Keratinocyte (primary cell): ENCODE measurements at regions not wholly inside any gene's neighbourhood (a gene's known extent, or its start where the extent isn't known, plus 50 kb on each side); places are given as distances from the start of the nearest gene placed in this dataset.
"Not testable (repeated sequence)": the region's sequence is repeated elsewhere in the genome, so short reads cannot be mapped to it uniquely, and the experiment has no call there.

Source experiments
- DNase-seq: peaks from one replicate; pipeline ENCODE4 v3.0.0-alpha.2; 2011; ENCODE audit warnings: low read depth, missing footprints, low spot score
- FAIRE-seq: peaks from 2 replicates; lab custom pipeline; 2011; peaks lifted over from hg19 to GRCh38; lab: Jason Lieb, UNC
- H2AFZ ChIP-seq: 2 replicates; pipeline ENCODE4 v1.6.0; 2012; ENCODE audit warnings: low read length, control low read depth, inconsistent platforms; ENCODE audit not compliant: control insufficient read depth
- H3K27ac ChIP-seq: 2 replicates; pipeline ENCODE4 v1.5.1; 2011; ENCODE audit warnings: low read length; ENCODE audit not compliant: control insufficient read depth, insufficient read depth
- H3K27me3 ChIP-seq: 3 replicates; pipeline ENCODE4 v1.6.0; 2011; ENCODE audit warnings: low read length; ENCODE audit not compliant: control insufficient read depth, insufficient read depth; ENCODE audit errors: extremely low read depth
- H3K36me3 ChIP-seq, 2 experiments: 2 replicates in 1 of 2; 3 replicates in 1 of 2; pipeline ENCODE4 v1.5.1; 2011; ENCODE audit warnings: low read length in 2 of 2, mild to moderate bottlenecking in 1 of 2; ENCODE audit not compliant: control insufficient read depth in 2 of 2, insufficient read depth in 2 of 2; ENCODE audit errors: extremely low read depth in 1 of 2
- H3K4me1 ChIP-seq: 3 replicates; pipeline ENCODE4 v1.5.1; 2011; ENCODE audit warnings: low read length; ENCODE audit not compliant: control insufficient read depth, insufficient read depth; ENCODE audit errors: extremely low read depth
- H3K4me2 ChIP-seq: 3 replicates; pipeline ENCODE4 v1.6.0; 2011; ENCODE audit warnings: low read depth, low read length; ENCODE audit not compliant: control insufficient read depth, insufficient read depth; ENCODE audit errors: extremely low read depth
- H3K4me3 ChIP-seq, 3 experiments: fragments of 200-600 bp in 1 of 3; sonication (generic) in 1 of 3; 2 replicates in 2 of 3; 3 replicates in 1 of 3; pipeline ENCODE4 v1.5.1; 2011 to 2016; ENCODE audit warnings: low read length in 3 of 3, mild to moderate bottlenecking in 3 of 3, control low read depth in 2 of 3, inconsistent platforms in 1 of 3, low read depth in 1 of 3, mixed read lengths in 1 of 3, mixed run types in 1 of 3, moderate library complexity in 1 of 3; ENCODE audit not compliant: control insufficient read depth in 2 of 3, insufficient read depth in 2 of 3; ENCODE audit errors: extremely low read depth in 1 of 3
- H3K79me2 ChIP-seq: 2 replicates; pipeline ENCODE4 v1.6.0; 2012; ENCODE audit warnings: low read length; ENCODE audit not compliant: control insufficient read depth, insufficient read depth
- H3K9ac ChIP-seq: 3 replicates; pipeline ENCODE4 v1.6.0; 2011; ENCODE audit warnings: low read length; ENCODE audit not compliant: control insufficient read depth, insufficient read depth; ENCODE audit errors: extremely low read depth
- H3K9me1 ChIP-seq: 3 replicates; pipeline ENCODE4 v1.6.0; 2011; ENCODE audit warnings: low read length; ENCODE audit not compliant: control insufficient read depth, insufficient read depth; ENCODE audit errors: extremely low read depth
- H3K9me3 ChIP-seq: 2 replicates; pipeline ENCODE4 v1.5.1; 2012; ENCODE audit warnings: low read depth, low read length; ENCODE audit not compliant: control insufficient read depth
- H4K20me1 ChIP-seq: 3 replicates; pipeline ENCODE4 v1.6.0; 2011; ENCODE audit warnings: low read length; ENCODE audit not compliant: control insufficient read depth, insufficient read depth; ENCODE audit errors: extremely low read depth
- CTCF ChIP-seq, 3 experiments: IDR thresholded peaks in 1 of 3; conservative IDR thresholded peaks in 1 of 3; optimal IDR thresholded peaks in 1 of 3; 2 replicates in 2 of 3; 3 replicates in 1 of 3; pipeline versions ENCODE3 to v1.5.1; 2011; ENCODE audit warnings: low read length in 3 of 3, mild to moderate bottlenecking in 3 of 3, moderate library complexity in 2 of 3, control low read depth in 1 of 3, inconsistent platforms in 1 of 3; ENCODE audit not compliant: insufficient read depth in 2 of 3; ENCODE audit errors: extremely low read depth in 1 of 3
- EZH2 ChIP-seq: IDR thresholded peaks from one replicate; pipeline ENCODE4 v1.6.1; 2012; ENCODE audit warnings: inconsistent platforms, mild to moderate bottlenecking, low read length, moderate library complexity
- dilution Hi-C: fragments of 300-500 bp; cut with MboI; formaldehyde crosslinking; loops from one replicate; pipeline ENCODE4 v1.7.0; 2020; ENCODE audit warnings: low sequenced_read_pairs; ENCODE audit not compliant: extremely low pct_ligation_motif_present

GRCh38 chr1:89436856-89437255 lies 73.0 kb downstream of the GBP6 start:
- Histone ChIP-seq H3K27ac (no peak overlapping the region), H3K4me3 (no peak overlapping the region), H3K36me3 (no peaks in the 10 kb centered on the region), H3K4me2 (no peak overlapping the region), H3K4me1 (no peaks in the 10 kb centered on the region), H3K9me1 (no peaks in the 10 kb centered on the region), H3K9me3 (peaks cover 2% of the 10 kb centered on the region), H2AFZ (no peak overlapping the region), H3K9ac (no peak overlapping the region), H3K79me2 (no peaks in the 10 kb centered on the region), H3K27me3 (no peaks in the 10 kb centered on the region), H4K20me1 (no peaks in the 10 kb centered on the region)
- DNase-seq (no peak), FAIRE-seq (no peak)
- no peak for TF ChIP-seq CTCF (optimal IDR thresholded peaks at IDR 0.05 in 1 of 3, IDR thresholded peaks at IDR 0.05 in 1 of 3, conservative IDR thresholded peaks at IDR 0.05 in 1 of 3; ENCODE audit: extremely low read depth in 1 of 3, insufficient read depth in 2 of 3, low read length in 3 of 3)
- no peak for TF ChIP-seq EZH2
- dilution Hi-C loops: no loop called here

- H3K36me3 ChIP-seq, H3K9me3 ChIP-seq, DNase-seq, H3K79me2 ChIP-seq, H4K20me1 ChIP-seq, H2AFZ ChIP-seq, H3K9ac ChIP-seq, H3K4me3 ChIP-seq, H3K9me1 ChIP-seq, FAIRE-seq, H3K4me2 ChIP-seq, dilution Hi-C loops, H3K27ac ChIP-seq, H3K27me3 ChIP-seq, H3K4me1 ChIP-seq: not testable (repeated sequence)
Observed at GRCh38 chr1:89438301-89438700, 74.4 kb downstream of the GBP6 start.

GRCh38 chr1:89440911-89441310 lies 77.1 kb downstream of the GBP6 start:
- dilution Hi-C loops: no loop called here
- no peaks in the 10 kb centered on the region for H3K36me3 ChIP-seq

More at GRCh38 chr1:89440911-89441310, 77.1 kb downstream of the GBP6 start:
- FAIRE-seq: no peak
- no peaks in the 10 kb centered on the region for H3K9me1 ChIP-seq
- no peak for DNase-seq
- H3K4me1 ChIP-seq: no peaks in the 10 kb centered on the region
- no peak overlapping the region for H3K9ac ChIP-seq
- no peaks in the 10 kb centered on the region for H3K79me2 ChIP-seq
- H3K4me3 ChIP-seq: no peak overlapping the region
- H3K27ac ChIP-seq: no peak overlapping the region
- H3K9me3 ChIP-seq: peaks cover 2% of the 10 kb centered on the region
- no peaks in the 10 kb centered on the region for H4K20me1 ChIP-seq
- no peak overlapping the region for H2AFZ ChIP-seq
- H3K27me3 ChIP-seq: no peaks in the 10 kb centered on the region
- no peak overlapping the region for H3K4me2 ChIP-seq
- TF ChIP-seq EZH2: no peak
- no peak for TF ChIP-seq CTCF (optimal IDR thresholded peaks at IDR 0.05 in 1 of 3, IDR thresholded peaks at IDR 0.05 in 1 of 3, conservative IDR thresholded peaks at IDR 0.05 in 1 of 3; ENCODE audit: extremely low read depth in 1 of 3, insufficient read depth in 2 of 3, low read length in 3 of 3)
